K562 (cell line): ENCODE measurements at regions not wholly inside any gene's neighbourhood (a gene's known extent, or its start where the extent isn't known, plus 50 kb on each side); places are given as distances from the start of the nearest gene placed in this dataset.

Source experiments
- ATAC-seq: fragments of 200-7000 bp; cut with Tn5 transposase; 3 replicates; pipeline ENCODE4 v1.9.1; 2020; ENCODE audit warnings: moderate library complexity
- BruUV-seq: library from RNA; stranded (reverse); fragments of 400-500 nt; replicated peaks from 2 replicates; lab custom pipeline; 2021; lab: Mats Ljungman, UMichigan
- CTCF ChIA-PET: fragments of 300-600 bp; formaldehyde crosslinking; extraction: SDS; loops from one replicate; lab custom pipeline; 2021; ENCODE audit warnings: low intra/inter-chr PET ratio; lab: Yijun Ruan, JAX
- POLR2A ChIA-PET: fragments of 300-600, 350-650 bp; sonication (Branson Sonifier 250); formaldehyde crosslinking; extraction: SDS; loops from one replicate; lab custom pipeline; 2021; ENCODE audit warnings: antibody characterized with exemption, inconsistent platforms; lab: Yijun Ruan, JAX
- DNase-seq, 4 experiments: peaks; one replicate each; pipeline versions ENCODE4 v3.0.0 to v3.0.0-alpha.2; 2011 to 2018; ENCODE audit warnings: low spot score in 3 of 4, mixed read lengths in 3 of 4; ENCODE audit errors: extremely low read depth in 1 of 4
- FAIRE-seq: peaks from 2 replicates; lab custom pipeline; 2011; peaks lifted over from hg19 to GRCh38; lab: Jason Lieb, UNC
- H2AFZ ChIP-seq: 2 replicates; pipeline ENCODE4 v1.6.0; 2011; ENCODE audit warnings: low read depth, low read length, control low read depth, inconsistent platforms
- H3K27ac ChIP-seq: fragments of 200-600 bp; 3 replicates; pipeline ENCODE4 v1.8.0; 2011; ENCODE audit warnings: low read depth, mild to moderate bottlenecking, control low read depth, inconsistent platforms, low read length, moderate library complexity, mixed read lengths; ENCODE audit errors: extremely low read depth
- H3K27me3 ChIP-seq, 2 experiments: fragments of 300-600 bp in 1 of 2; 2 replicates in 1 of 2; 3 replicates in 1 of 2; pipeline versions ENCODE4 v1.6.0 to v1.8.0; 2011; ENCODE audit warnings: inconsistent platforms in 2 of 2, low read length in 2 of 2, mild to moderate bottlenecking in 1 of 2, mixed read lengths in 1 of 2, moderate library complexity in 1 of 2; ENCODE audit not compliant: control insufficient read depth in 2 of 2, insufficient read depth in 2 of 2
- H3K36me3 ChIP-seq: fragments of 300-600 bp; 3 replicates; pipeline ENCODE4 v1.8.0; 2011; ENCODE audit warnings: mild to moderate bottlenecking, low read length, inconsistent platforms; ENCODE audit not compliant: control insufficient read depth, insufficient read depth
- H3K4me1 ChIP-seq, 2 experiments: fragments of 200-600 bp in 1 of 2; replicated peaks in 1 of 2; 2 replicates in 1 of 2; 3 replicates in 1 of 2; pipeline versions ENCODE4 v1.5.1 to v1.8.0; 2011; ENCODE audit warnings: inconsistent platforms in 2 of 2, low read length in 2 of 2, mild to moderate bottlenecking in 1 of 2, mixed read lengths in 1 of 2, moderate library complexity in 1 of 2; ENCODE audit not compliant: control insufficient read depth in 2 of 2, insufficient read depth in 2 of 2
- H3K4me2 ChIP-seq: 2 replicates; pipeline ENCODE4 v1.6.1; 2011; ENCODE audit warnings: low read length, control low read depth, inconsistent platforms, mixed read lengths; ENCODE audit not compliant: insufficient read depth
- H3K4me3 ChIP-seq: fragments of 200-600 bp; sonication (generic), shearing (Covaris generic); 2 replicates; pipeline ENCODE4 v1.5.1; 2016; ENCODE audit warnings: control low read depth, inconsistent platforms
- H3K79me2 ChIP-seq: fragments of 200-600 bp; 3 replicates; pipeline ENCODE4 v1.8.0; 2011; ENCODE audit warnings: low read length, inconsistent platforms; ENCODE audit not compliant: control insufficient read depth, insufficient read depth
- H3K9ac ChIP-seq, 2 experiments: 2 replicates each; pipeline versions ENCODE4 v1.6.0 to v1.6.1; 2011; ENCODE audit warnings: low read depth in 2 of 2, low read length in 2 of 2, control low read depth in 1 of 2, inconsistent platforms in 1 of 2, mild to moderate bottlenecking in 1 of 2, mixed read lengths in 1 of 2; ENCODE audit not compliant: insufficient read depth in 1 of 2
- H3K9me1 ChIP-seq: one replicate; pipeline ENCODE4 v1.6.0; 2011; ENCODE audit warnings: inconsistent platforms, mild to moderate bottlenecking, low read length, moderate library complexity; ENCODE audit not compliant: control insufficient read depth, insufficient read depth
- H3K9me3 ChIP-seq: replicated peaks from 2 replicates; pipeline ENCODE4 v1.5.1; 2011; ENCODE audit warnings: low read depth, low read length, inconsistent platforms; ENCODE audit not compliant: control insufficient read depth, insufficient read depth
- H4K20me1 ChIP-seq: replicated peaks from 2 replicates; pipeline ENCODE4 v1.6.1; 2011; ENCODE audit warnings: low read length, inconsistent platforms, mixed read lengths; ENCODE audit not compliant: control insufficient read depth, insufficient read depth
- MCM7 ChIP-seq, 2 experiments: fragments of 450-650 bp; IDR thresholded peaks; 2 replicates each; pipeline ENCODE4 v1.6.1; 2016 to 2018
- PHF8 ChIP-seq: fragments of 200-600 bp; sonication (generic); IDR thresholded peaks from 2 replicates; pipeline ENCODE4 v1.6.1; 2012; ENCODE audit warnings: mixed run types, mild to moderate bottlenecking, inconsistent platforms, low read length, moderate library complexity, borderline replicate concordance
- POLR2B ChIP-seq: fragments of 450-650 bp; IDR thresholded peaks from 2 replicates; pipeline ENCODE4 v1.6.1; 2018; ENCODE audit warnings: low read depth; ENCODE audit not compliant: partially characterized antibody
- RBM17 ChIP-seq: fragments of 200-400 bp; formaldehyde crosslinking; IDR thresholded peaks from 2 replicates; pipeline ENCODE4 v1.6.1; 2017; ENCODE audit warnings: low read depth, mild to moderate bottlenecking, low read length, borderline replicate concordance
- ZNF197 ChIP-seq: fragments of 200-800 bp; sonication (Bioruptor generic); IDR thresholded peaks from 2 replicates; pipeline ENCODE4 v1.6.1; 2016; ENCODE audit warnings: low read depth, missing genetic modification characterization, missing compliant biosample characterization
- ZNF3 ChIP-seq: fragments of 250-450 bp; sonication (Bioruptor Pico); IDR thresholded peaks from 2 replicates; pipeline ENCODE4 v1.5.0; 2021; ENCODE audit warnings: mild to moderate bottlenecking, moderate library complexity
- ZNF79 ChIP-seq: fragments of 250-450 bp; sonication (Bioruptor Pico); IDR thresholded peaks from 2 replicates; pipeline ENCODE4 v1.4.0; 2020; ENCODE audit warnings: low read depth, mild to moderate bottlenecking, moderate library complexity
- ZSCAN29 ChIP-seq: fragments of 450-650 bp; IDR thresholded peaks from 2 replicates; pipeline ENCODE4 v1.6.1; 2017
- WGBS: fragments of 100-300 bp; shearing (Covaris generic); methylation state at CpG from one replicate; pipeline ENCODE4 v1.1.6; 2016; ENCODE audit warnings: low coverage, mixed read lengths; ENCODE audit not compliant: insufficient coverage; ENCODE audit errors: missing lambda C conversion rate; 5-methylcytosine and 5-hydroxymethylcytosine counted together
- in situ Hi-C: fragments of 300-500 bp; cut with MboI; formaldehyde crosslinking; loops from 4 replicates; pipeline ENCODE4 v1.15.0; 2018; ENCODE audit warnings: inconsistent platforms, mixed read lengths
- intact Hi-C: fragments of 100-400 bp; cut with micrococcal nuclease; formaldehyde crosslinking; loops from 2 replicates; pipeline ENCODE4 v1.14.2; 2022
- TF ChIP-seq, protein P1 (sequence below): fragments of 250-450 bp; sonication (Bioruptor Pico); IDR thresholded peaks from 2 replicates; pipeline ENCODE4 v1.4.0; 2020
- TF ChIP-seq, protein P2 (sequence below): fragments of 450-650 bp; IDR thresholded peaks from 2 replicates; pipeline ENCODE4 v1.6.1; 2016; ENCODE audit warnings: missing biosample characterization, missing genetic modification characterization
- TF ChIP-seq, protein P3 (sequence below): fragments of 250-450 bp; sonication (Bioruptor Pico); IDR thresholded peaks from 2 replicates; pipeline ENCODE4 v1.5.0; 2020; ENCODE audit warnings: mild to moderate bottlenecking, borderline replicate concordance

DNA sequence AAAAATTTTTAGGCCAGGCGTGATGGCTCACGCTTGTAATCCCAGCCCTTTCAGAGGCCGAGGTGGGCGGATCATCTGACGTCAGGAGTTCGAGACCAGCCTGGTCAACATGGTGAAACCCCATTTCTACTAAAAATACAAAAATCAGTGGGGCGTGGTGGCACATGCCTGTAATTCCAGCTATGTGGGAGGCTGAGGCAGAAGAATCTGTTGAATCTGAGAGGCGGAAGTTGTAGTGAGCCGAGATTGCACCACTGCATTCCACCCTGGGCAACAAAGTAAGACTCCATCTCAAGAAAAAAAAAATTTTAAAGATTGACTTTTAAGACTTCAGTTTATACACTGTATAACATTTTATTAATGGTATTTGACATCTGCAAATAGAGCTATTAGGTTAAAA lies 60.1 kb upstream of the GNAQ start:
- H3K4me1 ChIP-seq = no peaks in the 10 kb centered on the region; a peak in 1 of 5 replicates
- intact Hi-C loops (no loop called here), in situ Hi-C loops (no loop called here)
- TF ChIP-seq, protein P1, sequence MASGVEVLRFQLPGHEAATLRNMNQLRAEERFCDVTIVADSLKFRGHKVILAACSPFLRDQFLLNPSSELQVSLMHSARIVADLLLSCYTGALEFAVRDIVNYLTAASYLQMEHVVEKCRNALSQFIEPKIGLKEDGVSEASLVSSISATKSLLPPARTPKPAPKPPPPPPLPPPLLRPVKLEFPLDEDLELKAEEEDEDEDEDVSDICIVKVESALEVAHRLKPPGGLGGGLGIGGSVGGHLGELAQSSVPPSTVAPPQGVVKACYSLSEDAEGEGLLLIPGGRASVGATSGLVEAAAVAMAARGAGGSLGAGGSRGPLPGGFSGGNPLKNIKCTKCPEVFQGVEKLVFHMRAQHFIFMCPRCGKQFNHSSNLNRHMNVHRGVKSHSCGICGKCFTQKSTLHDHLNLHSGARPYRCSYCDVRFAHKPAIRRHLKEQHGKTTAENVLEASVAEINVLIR (CRISPR knock-in tag) = no peak
- TF ChIP-seq, protein P2, sequence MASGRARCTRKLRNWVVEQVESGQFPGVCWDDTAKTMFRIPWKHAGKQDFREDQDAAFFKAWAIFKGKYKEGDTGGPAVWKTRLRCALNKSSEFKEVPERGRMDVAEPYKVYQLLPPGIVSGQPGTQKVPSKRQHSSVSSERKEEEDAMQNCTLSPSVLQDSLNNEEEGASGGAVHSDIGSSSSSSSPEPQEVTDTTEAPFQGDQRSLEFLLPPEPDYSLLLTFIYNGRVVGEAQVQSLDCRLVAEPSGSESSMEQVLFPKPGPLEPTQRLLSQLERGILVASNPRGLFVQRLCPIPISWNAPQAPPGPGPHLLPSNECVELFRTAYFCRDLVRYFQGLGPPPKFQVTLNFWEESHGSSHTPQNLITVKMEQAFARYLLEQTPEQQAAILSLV = no peak
- TF ChIP-seq POLR2B (no peak), ZSCAN29 (no peak), PHF8 (no peak), MCM7 (IDR thresholded peaks at IDR 0.05) (no peak), ZNF3 (CRISPR knock-in tag) (no peak), ZNF79 (CRISPR knock-in tag) (no peak), RBM17 (no peak), ZNF197 (CRISPR knock-in tag) (no peak)
- TF ChIP-seq, protein P3, sequence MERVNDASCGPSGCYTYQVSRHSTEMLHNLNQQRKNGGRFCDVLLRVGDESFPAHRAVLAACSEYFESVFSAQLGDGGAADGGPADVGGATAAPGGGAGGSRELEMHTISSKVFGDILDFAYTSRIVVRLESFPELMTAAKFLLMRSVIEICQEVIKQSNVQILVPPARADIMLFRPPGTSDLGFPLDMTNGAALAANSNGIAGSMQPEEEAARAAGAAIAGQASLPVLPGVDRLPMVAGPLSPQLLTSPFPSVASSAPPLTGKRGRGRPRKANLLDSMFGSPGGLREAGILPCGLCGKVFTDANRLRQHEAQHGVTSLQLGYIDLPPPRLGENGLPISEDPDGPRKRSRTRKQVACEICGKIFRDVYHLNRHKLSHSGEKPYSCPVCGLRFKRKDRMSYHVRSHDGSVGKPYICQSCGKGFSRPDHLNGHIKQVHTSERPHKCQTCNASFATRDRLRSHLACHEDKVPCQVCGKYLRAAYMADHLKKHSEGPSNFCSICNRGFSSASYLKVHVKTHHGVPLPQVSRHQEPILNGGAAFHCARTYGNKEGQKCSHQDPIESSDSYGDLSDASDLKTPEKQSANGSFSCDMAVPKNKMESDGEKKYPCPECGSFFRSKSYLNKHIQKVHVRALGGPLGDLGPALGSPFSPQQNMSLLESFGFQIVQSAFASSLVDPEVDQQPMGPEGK (CRISPR knock-in tag) = no peak
- ChIA-PET POLR2A (no interaction called here), CTCF (no interaction called here)
- no peak overlapping the region for H3K4me2 ChIP-seq
- H3K9ac ChIP-seq = no peak overlapping the region
- no peaks in the 10 kb centered on the region for H3K9me3 ChIP-seq
- BruUV-seq = no TSS peak
- H3K27me3 ChIP-seq = no peaks in the 10 kb centered on the region; a peak in 2 of 5 replicates
- DNase-seq = no peak
- FAIRE-seq = no peak
- WGBS = 4% methylated on average over 8 of the region's 9 CpGs
- no peak overlapping the region for H3K4me3 ChIP-seq
- H3K27ac ChIP-seq = no peak overlapping the region
- H3K36me3 ChIP-seq = no peaks in the 10 kb centered on the region
- H3K79me2 ChIP-seq = no peaks in the 10 kb centered on the region
- H2AFZ ChIP-seq = no peak overlapping the region
- ATAC-seq = no peak
- no peaks in the 10 kb centered on the region for H3K9me1 ChIP-seq
- H4K20me1 ChIP-seq = no peaks in the 10 kb centered on the region
